ENCODE measurements at regions not wholly inside any gene's neighbourhood (a gene's known extent, or its start where the extent isn't known, plus 50 kb on each side); places are given as distances from the start of the nearest gene placed in this dataset.
"Not testable (repeated sequence)": the region's sequence is repeated elsewhere in the genome, so short reads cannot be mapped to it uniquely, and the experiment has no call there.

GRCh38 chr1:187961895-187962294 is 1133.1 kb downstream of the PLA2G4A start:
- no peak for DNase-seq

- no peak for DNase-seq
Observed at GRCh38 chr1:187971851-187972250, 1143.1 kb downstream of the PLA2G4A start.

GRCh38 chr1:187977298-187977697 is 1148.5 kb downstream of the PLA2G4A start:
- DNase-seq = no peak

GRCh38 chr1:187985145-187985896 is 1156.6 kb downstream of the PLA2G4A start:
- DNase-seq = no peak

DNA sequence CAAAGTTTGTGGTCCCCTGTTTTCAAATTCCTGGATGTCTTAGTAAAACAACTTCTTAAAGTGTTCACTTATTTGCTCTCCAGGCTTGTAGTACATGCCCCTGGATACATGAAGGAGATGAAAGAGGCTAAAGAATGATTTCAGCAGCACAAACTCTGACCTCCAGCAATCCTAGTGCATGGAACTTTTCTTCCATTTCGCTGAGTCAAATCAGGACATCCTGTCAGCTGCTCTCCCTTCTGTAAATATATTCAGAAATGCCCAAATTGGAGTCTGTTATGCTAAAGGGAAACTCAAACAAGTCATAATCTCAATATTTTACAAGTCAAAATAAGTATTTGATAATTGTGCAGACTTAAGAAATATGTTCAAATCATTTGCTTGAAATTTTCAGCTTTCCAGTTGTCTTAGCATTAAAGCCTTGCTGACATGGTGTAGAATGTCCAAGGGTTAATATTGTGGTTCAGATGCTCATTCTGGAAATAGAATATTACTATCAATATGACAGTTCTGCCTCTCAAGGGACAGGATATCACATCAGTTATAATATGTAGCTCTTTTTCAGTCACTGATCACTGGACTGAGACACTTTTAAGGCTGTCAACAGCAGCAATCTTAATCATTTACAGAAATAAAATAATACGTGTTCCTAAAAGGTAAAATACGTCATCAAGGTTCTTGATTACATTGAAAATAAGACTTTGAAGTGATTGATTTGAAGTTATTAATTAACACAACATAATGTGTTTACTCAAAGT is 1157.3 kb downstream of the PLA2G4A start:
- no peak for DNase-seq

- no peak for DNase-seq
Observed at GRCh38 chr1:187987236-187987776, 1158.6 kb downstream of the PLA2G4A start.

DNA sequence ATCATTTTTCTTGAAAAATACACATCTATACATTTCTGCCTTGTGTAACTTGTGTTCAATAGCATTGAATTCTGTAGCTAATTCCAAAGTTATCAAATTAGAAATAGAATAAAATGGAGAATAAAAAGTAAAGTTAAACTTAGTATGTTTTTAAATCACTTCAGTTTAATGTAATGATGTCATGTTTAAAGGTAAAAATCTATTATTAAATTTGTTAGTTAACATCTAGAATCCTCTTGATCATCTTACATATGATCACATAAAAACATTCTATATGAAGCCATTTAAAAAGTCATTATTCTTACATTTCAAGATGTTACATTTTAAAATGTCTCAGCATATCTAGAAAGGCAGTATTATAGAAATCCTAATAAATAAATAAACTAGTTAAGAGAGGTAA is 1163.2 kb downstream of the PLA2G4A start:
- DNase-seq = no peak

DNA sequence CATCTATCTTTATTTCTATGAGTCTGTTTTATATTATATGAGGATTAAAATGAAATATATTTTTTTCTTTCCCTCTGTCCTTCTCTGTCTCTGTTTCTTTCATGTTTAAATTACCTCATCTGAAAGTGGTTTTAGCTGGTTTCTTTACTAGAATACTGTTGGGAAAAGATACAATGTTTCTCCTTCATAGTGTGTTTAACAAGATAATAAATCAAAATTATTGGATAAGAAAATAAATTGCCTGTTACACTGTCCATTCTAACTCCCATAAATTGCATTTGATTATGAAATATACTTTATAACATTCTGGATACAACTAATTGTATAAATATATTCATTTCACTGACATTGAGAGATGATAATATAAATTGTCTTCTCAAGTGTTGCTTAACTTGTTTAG is 1168.0 kb downstream of the PLA2G4A start:
- DNase-seq = no peak

GRCh38 chr1:187999973-188000372 is 1171.2 kb downstream of the PLA2G4A start:
- DNase-seq = no peak

GRCh38 chr1:188003687-188004086 is 1174.9 kb downstream of the PLA2G4A start:
- not testable (repeated sequence) for DNase-seq

DNA sequence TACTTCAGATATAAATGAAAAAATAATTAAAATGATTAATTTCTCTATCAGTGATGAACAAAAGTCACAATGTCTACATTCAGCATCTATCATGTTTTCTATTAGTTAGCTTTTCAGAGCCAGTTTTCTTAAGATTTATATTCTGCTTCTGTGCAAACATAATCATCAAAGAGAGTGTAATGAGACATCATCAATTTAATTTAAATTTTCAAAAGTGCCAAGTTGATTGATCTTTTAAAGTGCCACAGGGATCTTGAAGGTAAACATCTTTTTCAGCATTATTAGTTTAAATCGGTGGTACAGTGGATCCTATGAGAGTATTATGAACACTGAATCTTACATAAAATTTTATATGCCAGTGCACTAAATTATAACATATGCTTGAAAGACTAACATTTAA is 1176.1 kb downstream of the PLA2G4A start:
- no peak for DNase-seq

GRCh38 chr1:188006354-188006753 is 1177.6 kb downstream of the PLA2G4A start:
- no peak for DNase-seq

GRCh38 chr1:188013222-188013849 is 1184.6 kb downstream of the PLA2G4A start:
- not testable (repeated sequence) for DNase-seq

DNA sequence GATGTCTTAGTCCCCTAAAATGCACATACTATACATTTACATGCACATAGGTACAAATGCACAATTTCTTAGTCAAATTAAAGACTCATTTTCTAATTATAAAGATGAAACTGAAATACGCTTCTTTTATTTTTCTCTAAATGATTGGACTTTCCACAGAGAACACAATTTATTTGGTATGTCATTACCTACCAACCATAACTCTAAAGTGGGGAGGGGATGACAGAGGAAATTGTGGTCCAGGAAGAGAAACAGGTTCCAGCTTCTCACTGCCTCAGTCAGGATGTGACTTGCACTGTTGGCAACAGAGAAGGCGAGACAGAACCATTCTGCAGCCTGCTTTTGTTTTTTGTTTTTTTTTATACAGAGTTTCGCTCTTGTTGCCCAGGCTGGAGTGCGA is 1189.2 kb downstream of the PLA2G4A start:
- no peak for DNase-seq

DNA sequence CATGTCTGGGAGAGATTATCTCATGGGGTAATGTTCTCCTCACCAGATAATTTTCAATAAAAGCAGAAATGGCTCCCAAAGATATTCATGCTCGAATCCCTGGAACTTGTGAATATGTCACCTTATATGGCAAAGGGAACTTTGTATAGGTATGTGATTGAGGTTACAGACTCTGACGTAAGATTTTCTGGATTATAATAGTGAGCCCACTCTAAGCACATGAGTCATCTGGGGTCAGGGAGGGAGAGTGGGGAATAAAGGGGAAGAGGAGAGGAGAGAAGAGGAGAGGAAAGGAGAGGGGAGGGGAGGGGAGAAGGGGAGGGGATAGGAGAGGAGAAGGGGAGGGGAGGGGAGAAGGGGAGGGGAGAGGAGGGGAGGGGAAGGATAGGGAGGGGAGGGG is 1193.9 kb downstream of the PLA2G4A start:
- no peak for DNase-seq

- no peak for DNase-seq
Observed at GRCh38 chr1:188023206-188023605, 1194.5 kb downstream of the PLA2G4A start.

DNA sequence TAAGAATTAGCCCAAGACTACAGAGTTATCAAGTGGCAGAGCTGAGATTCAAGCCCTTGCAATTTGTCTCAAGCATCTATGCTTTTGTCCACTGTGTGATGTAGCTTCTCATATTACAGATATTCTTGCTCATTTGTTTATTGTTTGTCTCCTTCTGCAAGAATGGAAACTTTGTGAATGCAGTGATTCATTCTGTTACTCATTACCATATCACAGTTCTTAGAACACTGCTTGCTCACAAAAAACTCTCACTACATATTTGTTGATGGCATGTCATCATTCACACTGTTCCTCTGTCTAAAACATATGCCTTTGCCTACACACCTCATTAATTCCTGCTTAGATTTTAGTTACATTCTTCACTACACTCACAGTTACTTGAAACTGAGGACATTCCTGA is 1198.9 kb downstream of the PLA2G4A start:
- DNase-seq = peak; percentile 5

DNA sequence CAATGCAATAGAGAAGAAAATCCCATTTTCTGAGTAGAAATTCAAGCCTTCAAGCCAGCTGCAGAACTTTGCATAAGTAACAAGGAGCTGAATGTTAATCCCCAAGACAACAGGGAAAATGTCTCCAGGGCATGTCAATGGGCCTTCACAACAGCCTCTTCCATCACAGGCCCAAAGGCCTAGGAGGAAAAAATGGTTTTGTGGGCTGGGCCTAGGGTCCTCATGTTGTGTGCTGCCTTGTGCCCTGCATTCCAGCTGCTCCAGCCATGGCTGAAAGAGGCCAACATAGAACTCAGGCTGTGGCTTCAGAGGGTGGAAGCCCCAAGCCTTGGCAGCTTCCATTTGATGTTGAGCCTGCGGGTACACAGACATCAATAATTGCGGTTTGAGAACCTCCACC is 1208.8 kb downstream of the PLA2G4A start:
- not testable (repeated sequence) for DNase-seq

DNA sequence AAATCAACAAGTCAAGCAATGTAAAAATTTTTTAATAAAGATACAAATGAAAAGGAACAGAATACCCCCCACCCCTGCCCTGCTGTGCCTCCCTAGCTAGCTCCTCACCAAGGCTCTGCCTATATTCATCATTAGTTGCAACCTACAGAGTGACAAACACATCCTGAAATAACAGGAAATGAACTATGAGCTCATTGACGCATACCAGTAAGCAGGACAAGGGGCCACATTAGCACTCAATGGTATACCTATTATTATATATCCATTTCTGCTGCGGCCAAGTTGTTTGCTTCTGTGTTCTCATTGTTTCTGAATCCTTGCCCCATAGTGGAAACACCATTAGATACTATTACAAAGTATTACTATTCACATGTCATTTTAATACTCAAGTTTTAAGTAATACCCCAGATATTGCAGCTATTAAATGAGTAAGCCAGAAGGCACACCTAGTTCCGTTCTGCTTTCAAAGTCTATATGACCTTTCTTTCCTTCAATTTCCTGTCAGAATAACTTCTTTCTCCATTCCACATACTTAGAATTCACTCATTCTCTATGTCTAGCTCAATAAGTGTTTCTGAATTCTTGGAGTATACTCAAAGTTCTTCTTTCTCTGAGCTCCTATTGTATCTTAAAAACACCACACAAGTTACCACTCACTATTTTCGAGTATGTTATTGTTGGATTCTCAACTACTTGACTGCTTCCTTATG is 1214.9 kb downstream of the PLA2G4A start:
- DNase-seq = no peak

DNA sequence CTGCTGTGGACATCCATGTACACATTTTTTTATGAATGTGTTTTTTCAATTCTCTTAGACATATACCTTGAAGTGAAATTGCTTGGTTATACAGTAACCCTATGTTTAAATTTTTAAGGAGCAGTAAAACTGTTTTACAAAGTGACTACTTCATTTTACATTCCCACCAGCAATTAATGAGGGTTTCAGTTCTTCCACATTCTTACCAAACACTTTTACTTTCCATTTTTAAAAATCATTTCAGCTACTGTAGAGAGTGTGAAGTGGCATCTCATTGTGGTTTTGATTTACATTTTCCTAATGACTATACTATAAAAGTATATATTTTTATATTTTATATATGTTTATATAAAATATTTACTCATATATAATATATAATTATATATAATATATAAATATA is 1221.5 kb downstream of the PLA2G4A start:
- no peak for DNase-seq

- DNase-seq = no peak
Observed at GRCh38 chr1:188056011-188056410, 1227.3 kb downstream of the PLA2G4A start.

DNA sequence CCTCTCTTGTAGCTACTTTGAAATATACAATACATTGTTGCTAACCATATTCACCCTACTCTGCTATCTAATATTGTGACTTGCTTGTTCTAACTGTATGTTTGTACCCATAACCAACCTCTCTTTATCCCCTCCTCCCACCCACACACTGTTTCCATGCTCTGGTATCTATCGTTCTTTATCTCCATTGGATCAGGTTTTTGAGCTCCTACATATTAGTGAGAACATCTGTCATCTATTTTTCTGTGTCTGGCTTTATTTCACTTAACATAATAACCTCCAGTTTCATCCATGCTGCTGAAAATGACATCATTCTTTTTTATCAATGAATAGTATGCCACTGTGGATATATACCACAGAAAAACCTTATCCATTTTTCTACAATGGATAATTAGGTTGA is 1230.1 kb downstream of the PLA2G4A start:
- DNase-seq = no peak

Measured in left kidney (tissue), 1 donor.